Epithelial cell of esophagus (primary cell): ENCODE measurements at regions not wholly inside any gene's neighbourhood (a gene's known extent, or its start where the extent isn't known, plus 50 kb on each side); places are given as distances from the start of the nearest gene placed in this dataset.
"Not testable (repeated sequence)": the region's sequence is repeated elsewhere in the genome, so short reads cannot be mapped to it uniquely, and the experiment has no call there.

Experiments used
- DNase-seq: peaks from one replicate; pipeline ENCODE4 v3.0.0; 2010; ENCODE audit warnings: low read depth
- H3K4me3 ChIP-seq: 2 replicates; pipeline ENCODE4 v1.5.1; 2011; ENCODE audit warnings: mild to moderate bottlenecking, low read length, control low read depth
- CTCF ChIP-seq: IDR thresholded peaks from 2 replicates; pipeline ENCODE4 v1.5.1; 2011; ENCODE audit warnings: low read depth, mild to moderate bottlenecking, low read length, control low read depth, inconsistent platforms; ENCODE audit not compliant: insufficient read depth; ENCODE audit errors: missing control alignments

DNA sequence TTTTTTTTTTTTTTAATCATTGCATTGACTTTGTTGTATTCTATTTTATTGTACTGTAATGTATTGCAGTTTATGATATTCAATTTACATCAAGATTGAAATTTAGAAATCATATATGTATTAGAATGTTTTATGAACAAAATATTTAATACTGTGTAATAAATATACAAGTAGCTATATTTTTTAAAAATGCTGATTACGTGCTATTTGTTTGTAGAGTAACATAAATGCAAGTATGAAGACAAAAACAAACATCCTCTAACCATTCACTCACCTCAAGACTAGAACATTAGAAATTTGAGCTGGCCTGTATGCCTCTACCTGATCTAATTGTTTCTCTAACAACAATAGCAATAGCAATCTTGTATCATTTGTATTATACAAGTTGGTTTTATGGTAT, 290.3 kb downstream of the GATA3 start:
- TF ChIP-seq CTCF: no peak
- DNase-seq: no peak
- no peak overlapping the region for H3K4me3 ChIP-seq

DNA sequence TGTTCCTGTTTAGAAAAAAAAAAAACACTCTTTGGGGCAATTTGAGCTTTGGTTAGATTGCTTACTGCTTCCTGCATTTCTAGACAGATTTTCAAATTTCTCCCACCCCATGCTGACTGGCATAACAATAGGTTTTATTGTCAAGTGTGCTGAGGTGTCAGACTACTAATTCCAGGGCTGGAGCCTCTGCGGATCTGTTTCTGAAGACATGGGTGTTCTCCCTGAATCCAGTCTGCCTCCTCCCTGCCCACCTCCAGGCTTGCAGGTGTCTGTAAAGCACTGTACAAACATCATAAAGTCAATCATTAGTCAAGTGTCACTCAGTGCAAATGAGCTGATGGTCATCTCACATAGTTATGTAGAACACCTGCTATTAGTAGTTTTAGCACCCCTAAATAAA, 292.4 kb downstream of the GATA3 start:
- no peak for DNase-seq
- TF ChIP-seq CTCF: no peak
- H3K4me3 ChIP-seq: no peak overlapping the region

- DNase-seq, H3K4me3 ChIP-seq: not testable (repeated sequence)
Measured at GRCh38 chr10:8347614-8348013, 293.1 kb downstream of the GATA3 start.

DNA sequence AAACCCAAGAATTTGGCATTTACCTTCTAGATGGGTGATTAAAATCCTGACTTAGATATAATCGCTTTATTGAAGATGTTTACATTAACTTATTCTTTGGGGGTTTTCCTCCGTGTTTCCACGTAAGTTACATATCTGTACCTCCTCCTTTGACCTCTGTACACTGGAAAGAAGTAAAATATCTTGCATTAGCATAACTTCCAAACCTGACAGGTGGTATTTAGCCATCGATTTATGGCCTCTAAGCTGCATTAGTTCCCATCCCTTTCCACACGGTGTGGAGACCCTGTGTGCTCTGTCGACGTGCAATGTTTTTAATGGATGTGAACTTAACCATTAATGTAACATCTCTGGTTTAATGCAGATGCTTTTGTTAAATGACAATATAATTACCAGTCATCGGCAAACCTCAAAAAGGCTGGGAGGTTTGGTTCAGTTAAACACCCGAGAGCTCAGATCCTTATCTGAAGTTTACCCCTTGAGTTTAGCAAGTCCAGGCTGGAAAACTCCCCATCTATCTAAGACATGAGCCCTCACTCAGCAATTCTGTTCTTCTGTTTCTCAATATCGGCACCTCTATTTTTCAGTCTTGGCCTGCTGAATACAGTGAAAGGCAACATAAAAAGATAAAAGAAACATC, 295.2 kb downstream of the GATA3 start:
- no peak for TF ChIP-seq CTCF
- no peak for DNase-seq
- H3K4me3 ChIP-seq: no peak overlapping the region

DNA sequence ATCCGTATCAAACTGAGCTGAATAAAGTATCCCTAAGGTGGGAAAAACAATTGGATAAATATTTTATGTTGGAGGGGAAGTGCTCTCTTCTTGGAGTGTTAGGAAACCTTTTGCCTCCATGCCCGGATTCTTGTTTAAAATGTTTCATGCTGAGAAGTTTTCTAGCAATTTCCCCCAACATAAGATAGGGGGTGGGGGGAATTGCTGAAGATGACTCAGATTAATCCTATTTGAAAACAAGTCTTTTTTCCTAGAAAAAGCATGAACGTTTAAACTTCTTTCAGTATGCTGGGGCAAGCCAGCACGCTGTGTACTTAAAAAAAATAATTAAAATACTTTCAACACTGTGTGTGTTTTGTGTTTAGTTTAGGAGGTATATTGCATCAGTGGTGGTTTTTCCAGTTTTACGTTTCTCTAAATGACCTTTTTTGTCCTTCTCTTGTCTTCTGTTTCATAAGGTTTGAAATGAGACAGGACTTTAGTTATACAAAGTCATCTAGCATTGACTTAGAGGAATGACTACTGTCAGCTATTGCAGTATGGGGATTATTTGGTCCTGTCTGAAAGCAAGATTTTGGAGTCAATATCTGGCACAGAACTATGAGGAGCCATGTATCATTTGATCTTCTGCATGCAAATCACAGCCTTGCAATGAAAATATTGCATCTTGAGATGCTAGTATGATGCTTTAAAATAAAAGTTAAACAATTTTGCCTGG, 295.9 kb downstream of the GATA3 start:
- no peak for TF ChIP-seq CTCF
- H3K4me3 ChIP-seq: no peak overlapping the region
- peak; percentile 50 for DNase-seq

GRCh38 chr10:8352171-8353075, 297.9 kb downstream of the GATA3 start:
- DNase-seq: no peak
- TF ChIP-seq CTCF: no peak
- H3K4me3 ChIP-seq: no peak overlapping the region

- H3K4me3 ChIP-seq: no peak overlapping the region
- no peak for DNase-seq
- no peak for TF ChIP-seq CTCF
Measured at GRCh38 chr10:8356283-8356682, 301.8 kb downstream of the GATA3 start.
